Caco-2 (cell line): ENCODE measurements at regions not wholly inside any gene's neighbourhood (a gene's known extent, or its start where the extent isn't known, plus 50 kb on each side); places are given as distances from the start of the nearest gene placed in this dataset.

Experiments used
- BruUV-seq: library from RNA; stranded (reverse); fragments of 400-500 nt; replicated peaks from 2 replicates; lab custom pipeline; 2021; lab: Mats Ljungman, UMichigan
- CTCF ChIA-PET: fragments of 300-600 bp; sonication (Branson Sonifier 250); formaldehyde crosslinking; loops from one replicate; lab custom pipeline; 2022; ENCODE audit warnings: antibody characterized with exemption; lab: Charles Lee
- POLR2A ChIA-PET: fragments of 300-600 bp; sonication (Branson Sonifier 250); formaldehyde crosslinking; loops from one replicate; lab custom pipeline; 2022; ENCODE audit warnings: antibody characterized with exemption; lab: Charles Lee
- DNase-seq, 2 experiments: peaks; one replicate each; pipeline versions ENCODE4 v3.0.0 to v3.0.0-alpha.2; 2020 to 2022
- H3K27me3 ChIP-seq: replicated peaks from 2 replicates; pipeline ENCODE4 v1.6.0; 2011; ENCODE audit warnings: low read length; ENCODE audit not compliant: control insufficient read depth, insufficient read depth
- H3K36me3 ChIP-seq: 2 replicates; pipeline ENCODE4 v1.5.1; 2011; ENCODE audit warnings: low read length; ENCODE audit not compliant: control insufficient read depth, insufficient read depth
- H3K4me1 ChIP-seq: fragments of 250-450 bp; sonication (Bioruptor Pico); 2 replicates; pipeline ENCODE4 v1.5.1; 2020; ENCODE audit warnings: mild to moderate bottlenecking
- H3K4me3 ChIP-seq: 2 replicates; pipeline ENCODE4 v1.5.1; 2011; ENCODE audit warnings: low read depth, mild to moderate bottlenecking, control low read depth, low read length
- H3K9me3 ChIP-seq: fragments of 250-450 bp; sonication (Bioruptor Pico); 2 replicates; pipeline ENCODE4 v1.5.1; 2020; ENCODE audit warnings: mild to moderate bottlenecking, moderate library complexity
- H3K27ac Mint-ChIP-seq: one replicate; pipeline ENCODE4 v1.8.0; 2022; ENCODE audit warnings: mixed read lengths; ENCODE audit not compliant: unreplicated experiment
- H3K27me3 Mint-ChIP-seq: one replicate; pipeline ENCODE4 v1.8.0; 2022; ENCODE audit warnings: mixed read lengths; ENCODE audit not compliant: insufficient read depth, unreplicated experiment
- H3K36me3 Mint-ChIP-seq: one replicate; pipeline ENCODE4 v1.8.0; 2022; ENCODE audit warnings: mild to moderate bottlenecking, mixed read lengths; ENCODE audit not compliant: insufficient read depth, unreplicated experiment
- H3K4me1 Mint-ChIP-seq: one replicate; pipeline ENCODE4 v1.8.0; 2022; ENCODE audit warnings: low read depth, mixed read lengths; ENCODE audit not compliant: unreplicated experiment
- H3K4me3 Mint-ChIP-seq: one replicate; pipeline ENCODE4 v1.8.0; 2022; ENCODE audit warnings: mild to moderate bottlenecking, moderate library complexity, mixed read lengths; ENCODE audit not compliant: unreplicated experiment
- H3K9me3 Mint-ChIP-seq: one replicate; pipeline ENCODE4 v1.8.0; 2022; ENCODE audit warnings: mixed read lengths; ENCODE audit not compliant: unreplicated experiment
- CTCF ChIP-seq, 2 experiments: fragments of 200-600 bp in 1 of 2; IDR thresholded peaks; 1 replicate in 1 of 2; 2 replicates in 1 of 2; pipeline versions ENCODE4 v1.5.1 to v1.8.0; 2011 to 2022; ENCODE audit warnings: antibody characterized with exemption in 1 of 2, control low read depth in 1 of 2, inconsistent platforms in 1 of 2, low read depth in 1 of 2, low read length in 1 of 2, mild to moderate bottlenecking in 1 of 2, moderate library complexity in 1 of 2; ENCODE audit not compliant: insufficient read depth in 1 of 2, severe bottlenecking in 1 of 2, unreplicated experiment in 1 of 2
- intact Hi-C: fragments of 100-400 bp; cut with micrococcal nuclease; formaldehyde crosslinking; loops from one replicate; pipeline ENCODE4 v1.10.0; 2022; ENCODE audit not compliant: unreplicated experiment

- ChIA-PET CTCF (no interaction called here), POLR2A (no interaction called here)
- H3K27ac Mint-ChIP-seq: no peak overlapping the region
- Histone ChIP-seq H3K4me3 (no peak overlapping the region), H3K27me3 (no peaks in the 10 kb centered on the region), H3K9me3 (no peaks in the 10 kb centered on the region), H3K36me3 (no peaks in the 10 kb centered on the region), H3K4me1 (no peaks in the 10 kb centered on the region)
- no peaks in the 10 kb centered on the region for H3K27me3 Mint-ChIP-seq
- H3K4me3 Mint-ChIP-seq: no peak overlapping the region
- DNase-seq: no peak
- no TSS peak for BruUV-seq
- H3K36me3 Mint-ChIP-seq: no peaks in the 10 kb centered on the region
- no peaks in the 10 kb centered on the region for H3K9me3 Mint-ChIP-seq
- intact Hi-C loops: no loop called here
- TF ChIP-seq CTCF (IDR thresholded peaks at IDR 0.05; ENCODE audit: insufficient read depth in 1 of 2, low read depth in 1 of 2, low read length in 1 of 2, severe bottlenecking in 1 of 2, unreplicated experiment in 1 of 2): no peak
- H3K4me1 Mint-ChIP-seq: no peaks in the 10 kb centered on the region
Measured at GRCh38 chr18:77339093-77339492, 89.4 kb downstream of the GALR1 start.

- ChIA-PET POLR2A (no interaction called here), CTCF (no interaction called here)
- Histone ChIP-seq H3K36me3 (no peaks in the 10 kb centered on the region), H3K4me3 (no peak overlapping the region), H3K4me1 (no peaks in the 10 kb centered on the region), H3K9me3 (no peaks in the 10 kb centered on the region), H3K27me3 (no peaks in the 10 kb centered on the region)
- intact Hi-C loops: no loop called here
- no peaks in the 10 kb centered on the region for H3K4me1 Mint-ChIP-seq
- no peak for DNase-seq
- no peaks in the 10 kb centered on the region for H3K9me3 Mint-ChIP-seq
- no peak for TF ChIP-seq CTCF (IDR thresholded peaks at IDR 0.05; ENCODE audit: insufficient read depth in 1 of 2, low read depth in 1 of 2, low read length in 1 of 2, severe bottlenecking in 1 of 2, unreplicated experiment in 1 of 2)
- H3K27me3 Mint-ChIP-seq: no peaks in the 10 kb centered on the region
- no peaks in the 10 kb centered on the region for H3K36me3 Mint-ChIP-seq
- BruUV-seq: no TSS peak
- H3K27ac Mint-ChIP-seq: no peak overlapping the region
- no peak overlapping the region for H3K4me3 Mint-ChIP-seq
Measured at GRCh38 chr18:77339623-77340022, 90.0 kb downstream of the GALR1 start.

DNA sequence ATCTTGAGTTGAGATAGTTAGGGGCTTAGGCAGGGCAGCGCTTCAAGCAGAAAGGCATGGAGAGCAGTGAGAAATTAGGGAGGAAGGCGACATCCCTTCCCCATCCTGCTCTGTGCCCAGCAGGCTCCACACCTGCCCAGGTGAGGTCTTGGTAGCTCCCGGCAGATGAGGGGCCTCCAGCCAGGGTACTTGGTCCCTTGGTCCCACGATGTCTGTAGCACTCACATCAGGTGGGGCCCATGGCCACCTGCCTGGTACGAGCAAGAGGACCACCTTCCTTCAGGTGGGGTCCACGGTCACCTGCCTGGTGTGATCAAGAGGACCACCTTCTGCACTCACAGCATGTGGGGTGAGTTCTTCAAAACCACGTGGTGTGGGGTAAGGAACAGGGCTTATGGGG, 91.2 kb downstream of the GALR1 start:
- no peak for TF ChIP-seq CTCF (IDR thresholded peaks at IDR 0.05; ENCODE audit: insufficient read depth in 1 of 2, low read depth in 1 of 2, low read length in 1 of 2, severe bottlenecking in 1 of 2, unreplicated experiment in 1 of 2)
- ChIA-PET POLR2A (no interaction called here), CTCF (no interaction called here)
- H3K4me1 Mint-ChIP-seq: no peaks in the 10 kb centered on the region
- no peak overlapping the region for H3K4me3 Mint-ChIP-seq
- no peaks in the 10 kb centered on the region for H3K36me3 ChIP-seq
- H3K9me3 ChIP-seq: no peaks in the 10 kb centered on the region
- BruUV-seq: no TSS peak
- H3K27ac Mint-ChIP-seq: no peak overlapping the region
- H3K27me3 ChIP-seq: no peaks in the 10 kb centered on the region
- H3K36me3 Mint-ChIP-seq: no peaks in the 10 kb centered on the region
- H3K4me1 ChIP-seq: no peaks in the 10 kb centered on the region
- no peak overlapping the region for H3K4me3 ChIP-seq
- no peaks in the 10 kb centered on the region for H3K27me3 Mint-ChIP-seq
- no peak for DNase-seq
- intact Hi-C loops: no loop called here
- H3K9me3 Mint-ChIP-seq: no peaks in the 10 kb centered on the region
